Keratinocyte (primary cell): ENCODE measurements at regions not wholly inside any gene's neighbourhood (a gene's known extent, or its start where the extent isn't known, plus 50 kb on each side); places are given as distances from the start of the nearest gene placed in this dataset.

ENCODE experiments used
- EZH2 ChIP-seq: IDR thresholded peaks from one replicate; pipeline ENCODE4 v1.6.1; 2012; ENCODE audit warnings: inconsistent platforms, mild to moderate bottlenecking, low read length, moderate library complexity
- TF ChIP-seq, protein P1 (sequence below), 3 experiments: IDR thresholded peaks in 1 of 3; conservative IDR thresholded peaks in 1 of 3; optimal IDR thresholded peaks in 1 of 3; 2 replicates in 2 of 3; 3 replicates in 1 of 3; pipeline versions ENCODE3 to v1.5.1; 2011; ENCODE audit warnings: low read length in 3 of 3, mild to moderate bottlenecking in 3 of 3, moderate library complexity in 2 of 3, control low read depth in 1 of 3, inconsistent platforms in 1 of 3; ENCODE audit not compliant: insufficient read depth in 2 of 3; ENCODE audit errors: extremely low read depth in 1 of 3

DNA sequence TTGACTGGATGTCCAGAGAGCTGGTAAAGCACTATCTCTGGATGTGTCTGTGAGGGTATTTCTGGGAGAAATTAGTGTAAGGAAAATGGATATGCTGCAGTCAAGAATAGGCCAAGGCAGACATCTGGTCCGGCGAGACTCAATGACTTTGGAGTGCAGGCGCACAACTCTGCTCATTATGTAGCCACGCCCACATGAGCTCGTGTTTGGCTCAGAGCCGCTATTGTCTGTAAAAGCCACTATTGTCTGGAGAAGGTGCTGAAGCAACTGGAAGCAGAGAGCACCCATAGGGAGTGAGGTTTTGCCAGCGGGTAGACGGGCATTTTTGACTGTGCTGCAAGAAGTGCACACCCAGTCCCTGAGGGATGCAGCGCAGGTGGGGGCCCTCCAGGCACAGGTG, 305.0 kb upstream of the POU3F2 start:
- TF ChIP-seq, protein P1, sequence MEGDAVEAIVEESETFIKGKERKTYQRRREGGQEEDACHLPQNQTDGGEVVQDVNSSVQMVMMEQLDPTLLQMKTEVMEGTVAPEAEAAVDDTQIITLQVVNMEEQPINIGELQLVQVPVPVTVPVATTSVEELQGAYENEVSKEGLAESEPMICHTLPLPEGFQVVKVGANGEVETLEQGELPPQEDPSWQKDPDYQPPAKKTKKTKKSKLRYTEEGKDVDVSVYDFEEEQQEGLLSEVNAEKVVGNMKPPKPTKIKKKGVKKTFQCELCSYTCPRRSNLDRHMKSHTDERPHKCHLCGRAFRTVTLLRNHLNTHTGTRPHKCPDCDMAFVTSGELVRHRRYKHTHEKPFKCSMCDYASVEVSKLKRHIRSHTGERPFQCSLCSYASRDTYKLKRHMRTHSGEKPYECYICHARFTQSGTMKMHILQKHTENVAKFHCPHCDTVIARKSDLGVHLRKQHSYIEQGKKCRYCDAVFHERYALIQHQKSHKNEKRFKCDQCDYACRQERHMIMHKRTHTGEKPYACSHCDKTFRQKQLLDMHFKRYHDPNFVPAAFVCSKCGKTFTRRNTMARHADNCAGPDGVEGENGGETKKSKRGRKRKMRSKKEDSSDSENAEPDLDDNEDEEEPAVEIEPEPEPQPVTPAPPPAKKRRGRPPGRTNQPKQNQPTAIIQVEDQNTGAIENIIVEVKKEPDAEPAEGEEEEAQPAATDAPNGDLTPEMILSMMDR (optimal IDR thresholded peaks at IDR 0.05 in 1 of 3, IDR thresholded peaks at IDR 0.05 in 1 of 3, conservative IDR thresholded peaks at IDR 0.05 in 1 of 3; ENCODE audit: extremely low read depth in 1 of 3, insufficient read depth in 2 of 3, low read length in 3 of 3) = no peak
- no peak for TF ChIP-seq EZH2
